ENCODE measurements at regions not wholly inside any gene's neighbourhood (a gene's known extent, or its start where the extent isn't known, plus 50 kb on each side); places are given as distances from the start of the nearest gene placed in this dataset.

GRCh38 chr22:49518436-49518970 is 309.2 kb downstream of the BRD1 start:
- TF ChIP-seq POLR2AphosphoS5 (IDR thresholded peaks at IDR 0.05; ENCODE audit: low read depth) (no peak), SPI1 (IDR thresholded peaks at IDR 0.05; ENCODE audit: borderline replicate concordance, low read depth) (no peak), GABPA (IDR thresholded peaks at IDR 0.05; ENCODE audit: low read depth) (no peak), CTCF (IDR thresholded peaks at IDR 0.05; ENCODE audit: insufficient read depth, low read length) (no peak), REST (IDR thresholded peaks at IDR 0.05; ENCODE audit: insufficient replicate concordance, low read depth) (no peak)
- DNase-seq (ENCODE audit: low read depth in 1 of 2, low spot score in 1 of 2), result no peak
- no peaks in the 10 kb centered on the region for H3K27me3 ChIP-seq (ENCODE audit: insufficient read depth, poor library complexity, severe bottlenecking)
- no peak overlapping the region for H3K27ac ChIP-seq (replicated peaks)
- no peak overlapping the region for H3K4me3 ChIP-seq (replicated peaks; ENCODE audit: insufficient read depth, low read length)

GRCh38 chr22:49517667-49518185 is 309.9 kb downstream of the BRD1 start:
- no peak for DNase-seq (ENCODE audit: low read depth in 1 of 2, low spot score in 1 of 2)
- TF ChIP-seq SPI1 (IDR thresholded peaks at IDR 0.05; ENCODE audit: borderline replicate concordance, low read depth), result no peak
- TF ChIP-seq POLR2AphosphoS5 (IDR thresholded peaks at IDR 0.05; ENCODE audit: low read depth), result no peak
- H3K4me3 ChIP-seq (replicated peaks; ENCODE audit: insufficient read depth, low read length), result no peak overlapping the region
- H3K27me3 ChIP-seq (ENCODE audit: insufficient read depth, poor library complexity, severe bottlenecking), result no peaks in the 10 kb centered on the region
- H3K27ac ChIP-seq (replicated peaks), result no peak overlapping the region

- TF ChIP-seq SPI1 (IDR thresholded peaks at IDR 0.05; ENCODE audit: borderline replicate concordance, low read depth) (no peak), CTCF (IDR thresholded peaks at IDR 0.05; ENCODE audit: insufficient read depth, low read length) (no peak), GABPA (IDR thresholded peaks at IDR 0.05; ENCODE audit: low read depth) (no peak), POLR2AphosphoS5 (IDR thresholded peaks at IDR 0.05; ENCODE audit: low read depth) (no peak), REST (IDR thresholded peaks at IDR 0.05; ENCODE audit: insufficient replicate concordance, low read depth) (no peak)
- H3K27ac ChIP-seq (replicated peaks), result no peak overlapping the region
- no peak for DNase-seq (ENCODE audit: low read depth in 1 of 2, low spot score in 1 of 2)
- no peaks in the 10 kb centered on the region for H3K27me3 ChIP-seq (ENCODE audit: insufficient read depth, poor library complexity, severe bottlenecking)
- no peak overlapping the region for H3K4me3 ChIP-seq (replicated peaks; ENCODE audit: insufficient read depth, low read length)
These were observed 310.5 kb downstream of the BRD1 start for GRCh38 chr22:49517211-49517610.

- TF ChIP-seq POLR2AphosphoS5 (IDR thresholded peaks at IDR 0.05; ENCODE audit: low read depth), result no peak
- no peak for TF ChIP-seq GABPA (IDR thresholded peaks at IDR 0.05; ENCODE audit: low read depth)
- no peak for TF ChIP-seq CTCF (IDR thresholded peaks at IDR 0.05; ENCODE audit: insufficient read depth, low read length)
- TF ChIP-seq REST (IDR thresholded peaks at IDR 0.05; ENCODE audit: insufficient replicate concordance, low read depth), result no peak
- no peak for TF ChIP-seq SPI1 (IDR thresholded peaks at IDR 0.05; ENCODE audit: borderline replicate concordance, low read depth)
- DNase-seq (ENCODE audit: low read depth in 1 of 2, low spot score in 1 of 2), result peak in 1 of 2 experiments; percentile 17
- no peak overlapping the region for H3K27ac ChIP-seq (replicated peaks)
- H3K27me3 ChIP-seq (ENCODE audit: insufficient read depth, poor library complexity, severe bottlenecking), result no peaks in the 10 kb centered on the region
- H3K4me3 ChIP-seq (replicated peaks; ENCODE audit: insufficient read depth, low read length), result no peak overlapping the region
These were observed 312.2 kb downstream of the BRD1 start for GRCh38 chr22:49515475-49515874.

Measured in HL-60 (cell line).